SJCRH30 (cell line): ENCODE measurements at regions not wholly inside any gene's neighbourhood (a gene's known extent, or its start where the extent isn't known, plus 50 kb on each side); places are given as distances from the start of the nearest gene placed in this dataset.
"Not testable (repeated sequence)": the region's sequence is repeated elsewhere in the genome, so short reads cannot be mapped to it uniquely, and the experiment has no call there.

ENCODE experiments used
- DNase-seq, 2 experiments: peaks; one replicate each; pipeline ENCODE4 v3.0.0-alpha.2; 2015 to 2020
- H3K27ac ChIP-seq: fragments of 250-450 bp; sonication (Bioruptor Pico); 2 replicates; pipeline ENCODE4 v1.5.1; 2020; ENCODE audit warnings: mild to moderate bottlenecking, moderate library complexity
- H3K27me3 ChIP-seq: fragments of 250-450 bp; sonication (Bioruptor Pico); 2 replicates; pipeline ENCODE4 v1.5.1; 2020; ENCODE audit warnings: mild to moderate bottlenecking, moderate library complexity
- H3K36me3 ChIP-seq: fragments of 250-450 bp; sonication (Bioruptor Pico); 2 replicates; pipeline ENCODE4 v1.5.1; 2020; ENCODE audit warnings: mild to moderate bottlenecking, moderate library complexity
- H3K4me1 ChIP-seq: fragments of 250-450 bp; sonication (Bioruptor Pico); 2 replicates; pipeline ENCODE4 v1.5.1; 2020; ENCODE audit warnings: mild to moderate bottlenecking, moderate library complexity
- H3K4me3 ChIP-seq: fragments of 250-450 bp; sonication (Bioruptor Pico); 2 replicates; pipeline ENCODE4 v1.5.1; 2020; ENCODE audit warnings: mild to moderate bottlenecking, moderate library complexity
- H3K9me3 ChIP-seq: fragments of 250-450 bp; sonication (Bioruptor Pico); replicated peaks from 2 replicates; pipeline ENCODE4 v1.5.1; 2020; ENCODE audit warnings: mild to moderate bottlenecking, moderate library complexity

- H3K36me3 ChIP-seq: not testable (repeated sequence)
Observed at GRCh38 chr20:29868688-29869087, 1388.8 kb upstream of the DEFB115 start.

GRCh38 chr20:29871816-29872215 lies 1385.6 kb upstream of the DEFB115 start:
- not testable (repeated sequence) for DNase-seq, H3K36me3 ChIP-seq

More at GRCh38 chr20:29868688-29869087, 1388.8 kb upstream of the DEFB115 start:
- H3K9me3 ChIP-seq, DNase-seq, H3K4me3 ChIP-seq, H3K27ac ChIP-seq, H3K4me1 ChIP-seq, H3K27me3 ChIP-seq: not testable (repeated sequence)

GRCh38 chr20:29873946-29874345 lies 1383.5 kb upstream of the DEFB115 start:
- H3K4me1 ChIP-seq: no peaks in the 10 kb centered on the region
- no peaks in the 10 kb centered on the region for H3K36me3 ChIP-seq
- no peak overlapping the region for H3K4me3 ChIP-seq
- no peaks in the 10 kb centered on the region for H3K9me3 ChIP-seq
- no peaks in the 10 kb centered on the region for H3K27me3 ChIP-seq
- H3K27ac ChIP-seq: no peak overlapping the region
- peak; percentile 27 to 28 for DNase-seq

More at GRCh38 chr20:29871816-29872215, 1385.6 kb upstream of the DEFB115 start:
- not testable (repeated sequence) for H3K27ac ChIP-seq, H3K4me3 ChIP-seq, H3K9me3 ChIP-seq, H3K4me1 ChIP-seq, H3K27me3 ChIP-seq

- H3K4me3 ChIP-seq: no peak overlapping the region
- H3K27ac ChIP-seq: no peak overlapping the region
- H3K27me3 ChIP-seq: no peaks in the 10 kb centered on the region
- DNase-seq: no peak
- no peaks in the 10 kb centered on the region for H3K9me3 ChIP-seq
- no peaks in the 10 kb centered on the region for H3K36me3 ChIP-seq
- no peaks in the 10 kb centered on the region for H3K4me1 ChIP-seq
Observed at GRCh38 chr20:29874476-29875202, 1382.8 kb upstream of the DEFB115 start.

GRCh38 chr20:29875321-29876083 lies 1382.0 kb upstream of the DEFB115 start:
- H3K27me3 ChIP-seq, H3K4me3 ChIP-seq, H3K36me3 ChIP-seq, H3K4me1 ChIP-seq, DNase-seq, H3K27ac ChIP-seq, H3K9me3 ChIP-seq: not testable (repeated sequence)

- not testable (repeated sequence) for H3K9me3 ChIP-seq, DNase-seq
Observed at GRCh38 chr20:29876084-29876910, 1381.2 kb upstream of the DEFB115 start.

GRCh38 chr20:29876911-29877285 lies 1380.6 kb upstream of the DEFB115 start:
- no peaks in the 10 kb centered on the region for H3K9me3 ChIP-seq
- no peaks in the 10 kb centered on the region for H3K36me3 ChIP-seq
- DNase-seq: no peak
- H3K27me3 ChIP-seq: no peaks in the 10 kb centered on the region
- no peaks in the 10 kb centered on the region for H3K4me1 ChIP-seq
- no peak overlapping the region for H3K4me3 ChIP-seq
- H3K27ac ChIP-seq: no peak overlapping the region

More at GRCh38 chr20:29876084-29876910, 1381.2 kb upstream of the DEFB115 start:
- not testable (repeated sequence) for H3K4me3 ChIP-seq, H3K27ac ChIP-seq, H3K4me1 ChIP-seq, H3K27me3 ChIP-seq, H3K36me3 ChIP-seq

GRCh38 chr20:29877411-29878280 lies 1379.8 kb upstream of the DEFB115 start:
- not testable (repeated sequence) for H3K4me3 ChIP-seq, H3K27ac ChIP-seq, DNase-seq, H3K4me1 ChIP-seq, H3K9me3 ChIP-seq, H3K27me3 ChIP-seq, H3K36me3 ChIP-seq

- H3K36me3 ChIP-seq: no peaks in the 10 kb centered on the region
- H3K4me3 ChIP-seq: no peak overlapping the region
- no peaks in the 10 kb centered on the region for H3K4me1 ChIP-seq
- no peaks in the 10 kb centered on the region for H3K27me3 ChIP-seq
- no peak for DNase-seq
- H3K9me3 ChIP-seq: no peaks in the 10 kb centered on the region
- no peak overlapping the region for H3K27ac ChIP-seq
Observed at GRCh38 chr20:29878281-29878741, 1379.2 kb upstream of the DEFB115 start.

- no peaks in the 10 kb centered on the region for H3K36me3 ChIP-seq
- H3K4me1 ChIP-seq: no peaks in the 10 kb centered on the region
- no peaks in the 10 kb centered on the region for H3K27me3 ChIP-seq
- H3K4me3 ChIP-seq: no peak overlapping the region
- H3K27ac ChIP-seq: no peak overlapping the region
- DNase-seq: no peak
- no peaks in the 10 kb centered on the region for H3K9me3 ChIP-seq
Observed at GRCh38 chr20:29878777-29879442, 1378.6 kb upstream of the DEFB115 start.

GRCh38 chr20:29881107-29881506 lies 1376.4 kb upstream of the DEFB115 start:
- H3K27ac ChIP-seq, H3K36me3 ChIP-seq, H3K9me3 ChIP-seq, DNase-seq, H3K4me1 ChIP-seq, H3K27me3 ChIP-seq, H3K4me3 ChIP-seq: not testable (repeated sequence)

- peak in 1 of 2 experiments; percentile 15 for DNase-seq
Observed at GRCh38 chr20:29883514-29884219, 1373.8 kb upstream of the DEFB115 start.

GRCh38 chr20:29884322-29884721 lies 1373.1 kb upstream of the DEFB115 start:
- H3K9me3 ChIP-seq, H3K4me3 ChIP-seq, H3K27me3 ChIP-seq, H3K4me1 ChIP-seq, H3K27ac ChIP-seq, H3K36me3 ChIP-seq: not testable (repeated sequence)
- DNase-seq: peak; percentile 18 to 38

More at GRCh38 chr20:29883514-29884219, 1373.8 kb upstream of the DEFB115 start:
- not testable (repeated sequence) for H3K9me3 ChIP-seq, H3K4me3 ChIP-seq, H3K27ac ChIP-seq, H3K4me1 ChIP-seq, H3K27me3 ChIP-seq, H3K36me3 ChIP-seq
